ENCODE measurements at regions not wholly inside any gene's neighbourhood (a gene's known extent, or its start where the extent isn't known, plus 50 kb on each side); places are given as distances from the start of the nearest gene placed in this dataset.
"Not testable (repeated sequence)": the region's sequence is repeated elsewhere in the genome, so short reads cannot be mapped to it uniquely, and the experiment has no call there.

GRCh38 chr2:120515066-120515758 is 169.3 kb downstream of the INHBB start:
- H2AK5ac ChIP-seq (ENCODE audit: low read depth, low read length); H3K36me3 ChIP-seq (replicated peaks in 1 of 2; ENCODE audit: control insufficient read depth in 2 of 2, insufficient read depth in 2 of 2, low read length in 2 of 2); H4K8ac ChIP-seq (ENCODE audit: low read depth, low read length); H3K79me1 ChIP-seq (ENCODE audit: low read depth, low read length); H3K18ac ChIP-seq (ENCODE audit: low read length); H2BK12ac ChIP-seq (ENCODE audit: low read length); H3K9ac ChIP-seq (ENCODE audit: low read depth, low read length, poor library complexity); H3K27ac ChIP-seq (replicated peaks; ENCODE audit: low read length); H3K4me3 ChIP-seq (ENCODE audit: low read length in 2 of 2); H3K4me2 ChIP-seq (ENCODE audit: insufficient read depth, low read length, poor library complexity, severe bottlenecking); DNase-seq (ENCODE audit: low spot score); H2BK15ac ChIP-seq (ENCODE audit: low read length); H3K14ac ChIP-seq (ENCODE audit: low read length); H2BK5ac ChIP-seq (ENCODE audit: low read length); H2AFZ ChIP-seq (ENCODE audit: low read length); H3K9me3 ChIP-seq (replicated peaks in 1 of 2; ENCODE audit: control insufficient read depth in 2 of 2, insufficient read depth in 1 of 2, low read depth in 1 of 2, low read length in 2 of 2); H3K23ac ChIP-seq (ENCODE audit: low read depth, low read length, poor library complexity); H3K4ac ChIP-seq (ENCODE audit: low read length); H3K27me3 ChIP-seq (ENCODE audit: control insufficient read depth in 3 of 3, insufficient read depth in 3 of 3, low read depth in 1 of 3, low read length in 3 of 3): not testable (repeated sequence)
- H2BK120ac ChIP-seq (ENCODE audit: low read depth, low read length): peak overlapping the region; percentile 24
- WGBS, 2 donors (ENCODE audit: extremely low coverage in 2 of 2, insufficient read length in 2 of 2, insufficient replicate concordance in 1 of 2): no CpG with 5 or more reads among the region's 1 CpG
- peak overlapping the region; percentile 35 for H4K91ac ChIP-seq (ENCODE audit: low read depth, low read length, poor library complexity)
- H3K4me1 ChIP-seq (ENCODE audit: control insufficient read depth in 2 of 2, insufficient read depth in 1 of 2, low read depth in 1 of 2, low read length in 2 of 2): peaks cover 4 to 13% of the 10 kb centered on the region in 2 donors

GRCh38 chr2:120515759-120516678 is 170.1 kb downstream of the INHBB start:
- Histone ChIP-seq H4K91ac (ENCODE audit: low read depth, low read length, poor library complexity) (no peak overlapping the region), H2BK5ac (ENCODE audit: low read length) (no peak overlapping the region), H3K4me3 (ENCODE audit: low read length in 2 of 2) (no peak overlapping the region), H2BK12ac (ENCODE audit: low read length) (no peak overlapping the region), H3K9ac (ENCODE audit: low read depth, low read length, poor library complexity) (no peak overlapping the region), H3K27me3 (ENCODE audit: control insufficient read depth in 3 of 3, insufficient read depth in 3 of 3, low read depth in 1 of 3, low read length in 3 of 3) (peaks cover 0 to 6% (median 0%) of the 10 kb centered on the region in 3 experiments), H2BK15ac (ENCODE audit: low read length) (no peak overlapping the region), H3K9me3 (replicated peaks in 1 of 2; ENCODE audit: control insufficient read depth in 2 of 2, insufficient read depth in 1 of 2, low read depth in 1 of 2, low read length in 2 of 2) (no peaks in the 10 kb centered on the region), H3K4ac (ENCODE audit: low read length) (no peak overlapping the region), H3K23ac (ENCODE audit: low read depth, low read length, poor library complexity) (no peak overlapping the region), H3K79me1 (ENCODE audit: low read depth, low read length) (peaks cover 3% of the 10 kb centered on the region), H3K4me2 (ENCODE audit: insufficient read depth, low read length, poor library complexity, severe bottlenecking) (no peak overlapping the region), H2AFZ (ENCODE audit: low read length) (no peak overlapping the region), H3K36me3 (replicated peaks in 1 of 2; ENCODE audit: control insufficient read depth in 2 of 2, insufficient read depth in 2 of 2, low read length in 2 of 2) (no peaks in the 10 kb centered on the region), H2AK5ac (ENCODE audit: low read depth, low read length) (no peak overlapping the region), H3K4me1 (ENCODE audit: control insufficient read depth in 2 of 2, insufficient read depth in 1 of 2, low read depth in 1 of 2, low read length in 2 of 2) (peaks cover 4 to 9% of the 10 kb centered on the region in 2 donors), H3K27ac (replicated peaks; ENCODE audit: low read length) (no peak overlapping the region), H3K18ac (ENCODE audit: low read length) (no peak overlapping the region), H4K8ac (ENCODE audit: low read depth, low read length) (no peak overlapping the region), H2BK120ac (ENCODE audit: low read depth, low read length) (no peak overlapping the region), H3K14ac (ENCODE audit: low read length) (no peak overlapping the region)
- no peak for DNase-seq (ENCODE audit: low spot score)
- WGBS, 2 donors (ENCODE audit: extremely low coverage in 2 of 2, insufficient read length in 2 of 2, insufficient replicate concordance in 1 of 2): no CpG with 5 or more reads among the region's 5 CpGs

- no peak overlapping the region for H2BK5ac ChIP-seq (ENCODE audit: low read length)
- WGBS, 2 donors (ENCODE audit: extremely low coverage in 2 of 2, insufficient read length in 2 of 2, insufficient replicate concordance in 1 of 2): no CpG with 5 or more reads among the region's 6 CpGs
- no peaks in the 10 kb centered on the region for H3K9me3 ChIP-seq (replicated peaks in 1 of 2; ENCODE audit: control insufficient read depth in 2 of 2, insufficient read depth in 1 of 2, low read depth in 1 of 2, low read length in 2 of 2)
- H2BK120ac ChIP-seq (ENCODE audit: low read depth, low read length): no peak overlapping the region
- peaks cover 0 to 7% (median 0%) of the 10 kb centered on the region in 3 experiments for H3K27me3 ChIP-seq (ENCODE audit: control insufficient read depth in 3 of 3, insufficient read depth in 3 of 3, low read depth in 1 of 3, low read length in 3 of 3)
- no peaks in the 10 kb centered on the region for H3K36me3 ChIP-seq (replicated peaks in 1 of 2; ENCODE audit: control insufficient read depth in 2 of 2, insufficient read depth in 2 of 2, low read length in 2 of 2)
- no peak overlapping the region for H3K9ac ChIP-seq (ENCODE audit: low read depth, low read length, poor library complexity)
- no peak overlapping the region for H2BK12ac ChIP-seq (ENCODE audit: low read length)
- no peak overlapping the region for H4K91ac ChIP-seq (ENCODE audit: low read depth, low read length, poor library complexity)
- no peak overlapping the region for H3K4me2 ChIP-seq (ENCODE audit: insufficient read depth, low read length, poor library complexity, severe bottlenecking)
- H3K4ac ChIP-seq (ENCODE audit: low read length): no peak overlapping the region
- no peak for DNase-seq (ENCODE audit: low spot score)
- H3K23ac ChIP-seq (ENCODE audit: low read depth, low read length, poor library complexity): no peak overlapping the region
- no peak overlapping the region for H3K14ac ChIP-seq (ENCODE audit: low read length)
- H3K4me1 ChIP-seq (ENCODE audit: control insufficient read depth in 2 of 2, insufficient read depth in 1 of 2, low read depth in 1 of 2, low read length in 2 of 2): peaks cover 0 to 8% of the 10 kb centered on the region in 2 donors
- H3K27ac ChIP-seq (replicated peaks; ENCODE audit: low read length): no peak overlapping the region
- H4K8ac ChIP-seq (ENCODE audit: low read depth, low read length): no peak overlapping the region
- H3K18ac ChIP-seq (ENCODE audit: low read length): no peak overlapping the region
- no peak overlapping the region for H2AFZ ChIP-seq (ENCODE audit: low read length)
- H3K79me1 ChIP-seq (ENCODE audit: low read depth, low read length): peaks cover 3% of the 10 kb centered on the region
- no peak overlapping the region for H2AK5ac ChIP-seq (ENCODE audit: low read depth, low read length)
- no peak overlapping the region for H3K4me3 ChIP-seq (ENCODE audit: low read length in 2 of 2)
- H2BK15ac ChIP-seq (ENCODE audit: low read length): no peak overlapping the region
Measured at GRCh38 chr2:120516679-120517314, 170.9 kb downstream of the INHBB start.

All from neuronal stem cell (in vitro differentiated cells).